Sciatic nerve (tissue), 2 donors: ENCODE measurements at regions not wholly inside any gene's neighbourhood (a gene's known extent, or its start where the extent isn't known, plus 50 kb on each side); places are given as distances from the start of the nearest gene placed in this dataset.

Experiments
- ATAC-seq: fragments of 200-7000 bp; cut with Tn5 transposase; one replicate; pipeline ENCODE4 v1.9.1; 2020; ENCODE audit warnings: mild to moderate bottlenecking, moderate library complexity
- DNase-seq: peaks from one replicate; pipeline ENCODE4 v3.0.0-alpha.2; 2020; ENCODE audit warnings: low spot score
- intact Hi-C: fragments of 100-400 bp; cut with DNase I; formaldehyde crosslinking; loops from one replicate; pipeline ENCODE4 v1.14.2; 2022
- donor health status: DM: no; HTN: no; CAD: no.
- donor health status: DM: no; HTN: no; CAD: no.

DNA sequence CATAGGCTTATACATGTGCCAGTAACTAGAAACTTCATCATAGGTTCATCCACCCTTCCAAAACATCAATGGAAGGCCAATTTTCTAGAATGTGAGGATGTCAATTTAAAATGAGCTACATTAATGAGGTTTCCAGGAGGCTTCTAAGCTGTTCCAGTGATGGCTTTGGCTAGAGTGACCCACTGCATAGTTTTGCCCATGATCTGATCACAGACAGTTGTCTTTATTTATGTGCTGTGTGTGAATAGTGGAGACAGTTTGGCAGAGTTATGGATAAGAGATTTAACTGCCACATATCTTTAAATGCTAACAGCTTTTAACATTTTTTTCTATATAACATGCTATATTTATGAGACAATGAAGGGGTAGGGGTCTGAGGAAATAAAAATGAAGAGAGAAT lies 139.0 kb upstream of the ZNF462 start:
- DNase-seq, result no peak
- intact Hi-C loops, result no loop called here
- ATAC-seq, result no peak

DNA sequence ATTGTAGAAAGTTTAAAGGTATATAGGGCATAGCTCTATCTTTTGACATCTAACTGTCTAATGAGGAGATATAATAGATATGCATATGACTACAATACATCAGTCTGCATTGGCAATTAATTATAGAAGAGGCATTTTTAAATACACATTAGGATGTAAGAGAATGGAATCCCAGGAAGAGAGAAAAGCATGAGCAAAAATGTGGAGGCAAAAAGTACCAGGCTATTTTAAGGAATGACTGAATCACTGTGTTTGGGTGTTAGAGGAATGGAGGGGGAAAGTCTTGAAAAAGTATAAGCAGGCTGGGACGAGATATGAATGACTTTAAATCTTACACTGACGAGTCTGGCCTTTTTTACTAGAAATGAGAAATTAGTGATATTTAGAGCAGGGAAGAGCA lies 138.4 kb upstream of the ZNF462 start:
- intact Hi-C loops, result no loop called here
- DNase-seq (no peak), ATAC-seq (no peak)

DNA sequence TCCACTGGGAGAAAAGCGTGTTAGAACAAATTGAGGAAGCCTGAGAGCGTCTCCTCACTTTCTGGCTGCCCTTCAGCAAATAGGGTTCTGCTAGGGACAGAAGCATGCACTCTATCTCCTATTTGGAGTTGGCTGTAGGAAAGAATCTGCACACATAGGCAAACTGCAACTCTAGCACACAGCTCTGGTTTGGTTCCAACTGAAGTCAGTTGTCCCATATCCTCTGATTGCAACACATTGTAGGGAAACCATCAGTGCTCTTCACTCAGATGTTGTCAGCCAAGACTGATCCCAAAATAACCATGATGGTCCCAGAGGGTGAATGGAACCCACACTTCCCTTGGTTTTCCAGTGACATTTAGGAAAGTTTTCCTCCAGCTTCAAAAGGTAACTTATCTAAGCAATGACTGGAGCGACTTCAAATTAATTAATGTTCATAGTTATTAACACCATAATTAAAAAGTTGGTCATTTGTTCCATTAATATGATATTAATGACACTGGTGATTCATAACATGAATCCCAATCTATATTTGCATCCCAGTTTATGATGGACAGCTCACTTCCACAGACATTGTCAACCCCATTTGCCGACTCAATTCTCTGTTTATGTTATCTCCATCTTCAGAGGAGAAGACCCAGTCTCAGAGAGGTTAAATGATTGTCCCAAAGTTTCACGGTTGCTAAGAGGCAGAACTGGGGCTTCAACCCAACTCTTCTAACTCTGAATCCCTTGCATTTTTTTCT lies 136.7 kb upstream of the ZNF462 start:
- DNase-seq (no peak), ATAC-seq (peak; percentile 82)
- intact Hi-C loops, result no loop called here

DNA sequence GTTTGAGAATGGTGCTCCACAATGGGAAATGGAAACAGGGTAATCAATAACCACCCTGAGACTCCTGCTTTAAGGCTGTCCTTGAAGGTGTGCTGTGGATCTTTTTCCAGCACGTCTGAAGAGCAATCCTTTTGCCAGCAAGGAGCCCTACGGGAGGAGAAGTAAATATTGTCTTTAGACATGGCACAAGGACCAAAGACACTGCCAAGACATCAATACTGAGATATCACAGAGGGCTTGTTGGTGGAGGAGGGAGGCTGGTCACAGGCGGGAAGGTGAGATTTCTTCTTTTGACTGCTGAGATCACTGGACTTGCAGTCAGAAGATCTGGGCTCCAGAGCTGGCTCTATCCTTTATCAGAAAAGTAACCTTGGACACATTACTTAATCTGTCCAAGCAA lies 135.0 kb upstream of the ZNF462 start:
- DNase-seq, result no peak
- intact Hi-C loops, result no loop called here
- no peak for ATAC-seq

DNA sequence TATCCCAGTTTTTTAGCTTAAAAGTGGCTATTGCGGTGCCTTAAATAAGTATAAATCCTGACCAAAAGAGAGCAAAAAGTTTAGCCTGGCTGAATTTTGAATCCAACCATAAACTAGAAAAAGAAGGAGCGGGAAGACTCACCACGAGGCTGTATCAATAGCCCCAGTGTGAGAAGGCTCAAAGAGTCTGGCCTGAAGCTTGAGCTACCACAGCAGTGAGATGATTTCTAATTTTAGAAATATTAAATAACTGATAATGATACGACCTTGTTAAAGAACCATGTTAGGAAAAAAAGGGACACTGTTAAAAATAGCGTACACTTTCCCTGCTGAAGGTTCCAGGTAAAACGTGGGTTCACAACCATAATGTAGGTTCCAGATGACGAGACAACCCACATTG lies 134.1 kb upstream of the ZNF462 start:
- no peak for DNase-seq
- intact Hi-C loops, result no loop called here
- ATAC-seq, result no peak

DNA sequence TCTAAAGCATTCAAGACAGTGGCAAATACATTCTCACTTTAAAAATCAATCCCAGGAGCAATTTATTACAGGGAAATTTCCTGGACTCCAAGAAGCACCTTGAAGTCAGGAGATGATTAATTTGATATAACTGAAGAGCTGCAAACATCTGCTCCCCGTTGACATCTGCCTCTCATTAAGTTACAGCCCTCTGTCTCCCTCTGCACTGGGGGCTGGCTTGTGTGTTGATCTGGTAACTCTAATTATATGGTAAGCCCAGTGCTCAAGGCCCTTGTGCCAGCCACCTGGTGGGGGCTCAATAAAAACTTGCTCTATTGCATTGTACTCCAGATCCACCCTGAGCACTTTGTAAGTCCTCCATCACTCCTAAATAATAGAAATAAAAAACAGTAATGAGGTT lies 131.1 kb upstream of the ZNF462 start:
- DNase-seq (no peak), ATAC-seq (no peak)
- intact Hi-C loops, result no loop called here

DNA sequence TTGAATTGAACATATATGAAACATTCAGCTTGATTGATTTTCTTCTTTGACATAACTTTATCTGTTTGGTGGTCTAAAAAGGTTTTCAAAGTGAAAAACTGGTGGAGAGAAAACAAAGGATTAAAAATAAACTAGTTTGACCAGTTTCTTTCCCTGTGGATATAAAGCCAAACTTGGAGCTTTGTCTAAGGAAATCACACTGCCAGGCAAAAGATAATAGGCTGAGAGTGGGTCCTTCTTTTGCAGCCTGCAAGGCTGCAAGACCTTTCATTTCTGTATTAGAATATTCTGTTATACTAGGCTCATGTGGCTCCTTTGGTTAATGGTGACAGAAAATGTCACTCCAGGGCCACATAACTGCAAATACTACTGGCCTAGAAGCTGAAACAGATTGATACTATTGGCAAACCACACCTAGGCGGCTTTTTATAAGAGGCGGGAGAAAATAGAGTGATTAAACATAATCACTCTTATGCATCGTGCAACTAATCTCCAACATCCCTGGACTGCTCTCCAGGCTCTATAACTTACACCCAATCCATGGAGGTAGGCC lies 129.1 kb upstream of the ZNF462 start:
- ATAC-seq (no peak), DNase-seq (no peak)
- intact Hi-C loops, result no loop called here

DNA sequence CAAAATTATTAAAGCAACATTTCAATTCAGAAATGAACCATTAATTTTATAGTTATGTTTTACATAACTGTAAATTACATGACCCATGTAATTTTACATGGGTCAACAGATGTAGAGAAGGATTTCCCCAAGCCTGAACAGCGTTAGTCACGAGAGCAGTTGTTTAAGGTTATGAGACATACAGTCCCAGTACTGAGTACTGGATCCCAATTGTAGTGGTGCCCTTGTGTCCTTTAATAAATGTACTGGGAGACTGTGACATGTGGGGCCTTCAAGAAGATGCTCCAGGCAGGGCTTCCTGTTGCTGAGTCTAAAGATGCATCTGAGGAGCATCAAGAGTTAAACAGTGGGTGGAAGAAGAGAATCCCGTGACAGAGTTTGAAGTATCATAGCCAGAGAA lies 125.5 kb upstream of the ZNF462 start:
- intact Hi-C loops, result no loop called here
- no peak for ATAC-seq
- no peak for DNase-seq

DNA sequence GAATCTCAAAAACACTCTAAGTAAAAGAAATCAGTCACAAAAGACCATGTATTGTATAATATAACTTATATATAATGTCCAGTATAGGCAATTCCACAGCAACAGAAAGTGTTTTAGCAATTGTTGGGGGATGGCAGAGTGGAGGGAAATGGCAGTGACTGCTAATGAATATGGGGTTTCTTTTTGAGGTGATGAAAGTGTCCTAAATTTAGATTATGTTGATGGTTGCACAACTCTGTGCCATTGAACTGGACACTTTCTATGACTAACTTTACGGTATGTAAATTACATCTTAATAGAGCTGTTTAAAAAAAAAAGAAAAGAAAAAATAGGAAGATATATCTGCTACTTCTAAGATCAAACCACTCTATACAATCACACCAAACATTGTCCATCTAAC lies 124.9 kb upstream of the ZNF462 start:
- ATAC-seq, result no peak
- no peak for DNase-seq
- intact Hi-C loops, result no loop called here

DNA sequence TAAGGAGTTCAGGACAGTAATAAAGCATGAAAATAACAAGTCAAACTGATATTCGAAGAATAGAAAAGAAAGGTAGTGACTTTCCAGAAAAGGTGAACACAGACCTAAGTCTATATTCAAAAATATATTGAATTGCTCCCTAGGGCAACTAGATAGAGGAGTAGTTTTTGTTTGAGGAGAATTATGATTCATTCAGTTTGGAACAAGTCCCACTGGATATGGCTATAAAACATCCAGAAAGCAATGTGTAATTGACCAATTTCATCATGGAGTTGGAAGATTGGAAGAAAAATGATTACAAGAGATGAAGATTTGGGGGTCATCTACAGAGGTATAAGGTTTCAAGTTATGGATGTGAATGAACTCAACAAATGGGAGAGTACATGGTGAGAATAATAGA lies 117.5 kb upstream of the ZNF462 start:
- ATAC-seq, result no peak
- intact Hi-C loops, result no loop called here
- no peak for DNase-seq

DNA sequence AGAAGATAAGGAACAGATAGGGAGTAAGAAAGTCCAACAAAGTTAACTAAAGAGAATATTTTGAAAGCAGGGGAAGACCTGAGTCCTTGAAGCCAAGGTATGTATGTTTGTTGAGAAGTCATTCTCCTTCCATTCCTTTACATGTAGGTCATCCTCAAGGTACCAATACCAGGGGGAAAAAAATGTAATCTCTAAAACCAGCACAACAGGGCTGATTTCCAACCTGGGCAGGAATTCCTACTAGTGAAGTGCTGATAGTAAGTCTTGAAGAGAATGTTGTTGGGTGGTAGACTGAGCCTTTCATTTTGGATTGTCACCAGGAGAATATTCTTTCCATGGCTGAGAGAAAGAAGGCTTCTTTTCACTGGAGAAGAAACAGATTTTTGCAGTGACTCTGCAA lies 117.1 kb upstream of the ZNF462 start:
- intact Hi-C loops, result no loop called here
- DNase-seq (no peak), ATAC-seq (no peak)

DNA sequence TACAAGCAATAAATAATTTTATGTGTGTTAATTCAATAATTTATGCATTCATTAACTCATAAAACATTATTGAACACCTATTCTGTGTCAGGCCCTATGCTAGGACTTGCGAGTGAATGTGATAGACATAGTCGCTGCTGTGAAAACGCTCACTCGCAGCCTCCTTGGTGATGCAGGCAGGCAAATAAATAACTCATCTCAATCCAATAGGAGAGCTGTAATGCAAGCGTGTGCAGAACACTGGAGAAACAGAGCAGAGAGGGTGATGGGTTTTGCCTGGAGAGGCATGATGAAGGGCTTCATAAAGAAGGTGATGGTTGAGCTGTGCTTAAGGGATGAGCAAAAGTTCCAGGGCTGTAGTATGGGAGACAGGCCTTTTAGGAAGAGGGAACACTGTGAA lies 111.3 kb upstream of the ZNF462 start:
- intact Hi-C loops, result no loop called here
- ATAC-seq (no peak), DNase-seq (no peak)

DNA sequence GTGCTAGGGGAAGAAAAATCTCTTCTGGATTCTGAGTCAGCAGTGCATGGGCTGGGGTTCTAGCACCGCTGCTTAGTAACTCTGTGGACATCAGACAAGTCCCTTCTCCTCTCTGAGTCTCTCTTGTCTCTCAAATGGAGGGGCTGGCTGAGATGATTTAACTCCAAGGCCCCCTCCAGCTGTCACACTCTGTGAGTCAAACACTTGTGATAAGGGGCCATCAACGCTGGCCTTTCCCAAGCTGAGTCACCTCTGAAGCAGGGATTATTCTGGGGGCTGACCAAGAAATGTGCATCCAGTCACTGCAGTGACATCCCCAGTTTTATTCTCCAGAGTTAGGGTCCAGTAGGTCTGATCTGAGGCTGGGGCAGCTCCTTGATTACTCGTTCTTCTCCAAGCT lies 110.4 kb upstream of the ZNF462 start:
- intact Hi-C loops, result no loop called here
- ATAC-seq (no peak), DNase-seq (no peak)

DNA sequence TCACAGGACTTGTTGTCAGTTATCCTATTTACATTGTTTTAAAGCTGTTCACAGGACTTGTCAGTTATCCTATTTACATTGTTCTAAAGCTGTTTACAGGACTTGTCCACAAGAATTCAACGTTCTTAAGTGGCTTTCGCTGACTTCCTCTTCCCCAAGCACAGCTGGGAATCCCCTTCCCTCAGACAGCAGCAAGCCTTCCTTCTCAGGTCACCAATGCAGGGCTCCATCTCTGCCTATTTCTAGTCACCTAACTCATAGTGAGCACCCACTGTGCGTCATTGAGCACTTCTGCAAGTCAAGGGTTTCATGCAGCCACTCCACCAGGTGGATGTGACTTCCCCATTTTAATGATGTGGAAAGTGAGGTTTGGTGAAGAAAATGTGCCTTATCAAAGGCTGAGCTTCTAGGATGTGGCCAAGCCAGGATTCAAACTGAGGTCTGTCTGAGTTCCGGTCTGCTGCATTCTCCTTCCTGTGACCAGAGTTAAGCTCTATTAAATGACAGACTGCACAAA lies 109.8 kb upstream of the ZNF462 start:
- DNase-seq (no peak), ATAC-seq (no peak)
- intact Hi-C loops, result no loop called here

DNA sequence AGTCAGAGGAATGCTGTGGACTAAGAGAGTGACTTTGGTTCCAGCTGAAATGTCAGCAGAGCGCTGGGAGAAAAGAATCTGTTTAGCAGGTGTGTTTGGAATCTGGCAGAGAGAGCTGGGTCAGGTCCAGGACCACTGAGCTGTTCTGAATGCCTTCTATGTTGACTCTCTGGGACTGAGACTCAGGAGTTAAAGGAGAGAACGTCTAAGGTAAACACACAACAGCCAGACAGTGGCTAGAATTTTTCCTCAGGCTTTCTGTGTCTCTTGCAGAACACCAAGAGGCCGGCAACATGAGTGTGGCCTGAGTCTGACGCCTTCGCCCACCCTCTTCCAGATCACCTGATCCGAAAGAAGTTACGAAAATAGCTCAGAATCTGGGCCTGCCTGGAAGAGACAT lies 107.2 kb upstream of the ZNF462 start:
- ATAC-seq (no peak), DNase-seq (no peak)
- intact Hi-C loops, result no loop called here

DNA sequence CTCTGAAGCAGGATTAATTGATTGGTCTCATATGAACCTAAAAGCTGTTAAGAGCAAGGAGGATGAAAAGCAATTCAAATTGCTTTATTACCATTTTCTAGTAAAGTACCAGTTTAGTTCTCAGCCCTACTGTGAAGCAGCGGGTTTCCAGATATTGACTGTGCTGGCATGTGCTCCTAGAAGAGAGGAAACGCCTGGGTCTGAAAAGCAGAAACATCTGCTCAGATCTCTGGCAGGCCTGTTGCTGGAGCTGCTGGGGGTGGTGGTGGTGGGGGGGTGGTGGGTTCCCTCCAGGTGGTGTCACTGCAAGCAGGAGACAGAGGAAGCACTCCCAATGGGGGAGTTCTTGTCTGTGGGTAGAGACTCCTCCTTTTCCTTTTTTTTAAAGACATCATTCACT lies 105.5 kb upstream of the ZNF462 start:
- no peak for ATAC-seq
- no peak for DNase-seq

DNA sequence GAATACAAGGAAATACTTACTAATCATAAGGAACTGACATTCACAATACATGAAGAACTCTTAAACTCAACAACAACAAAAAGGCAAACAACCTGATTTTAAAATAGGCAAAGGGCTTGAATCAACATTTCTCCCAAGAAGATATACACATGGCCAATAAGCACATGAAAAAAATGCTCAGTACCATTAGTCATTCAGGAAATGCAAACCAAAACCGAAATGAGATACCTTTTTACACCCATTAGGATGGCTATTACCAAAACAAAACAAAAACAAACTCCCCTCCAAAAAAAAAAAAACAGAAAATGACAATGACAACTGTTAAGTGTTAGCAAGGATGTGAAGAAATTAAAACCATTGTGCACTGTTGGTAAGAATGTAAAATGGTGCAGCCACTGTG lies 104.1 kb upstream of the ZNF462 start:
- intact Hi-C loops, result no loop called here
- no peak for DNase-seq
- no peak for ATAC-seq

More for the DNA sequence above, 105.5 kb upstream of the ZNF462 start:
- intact Hi-C loops, result no loop called here

DNA sequence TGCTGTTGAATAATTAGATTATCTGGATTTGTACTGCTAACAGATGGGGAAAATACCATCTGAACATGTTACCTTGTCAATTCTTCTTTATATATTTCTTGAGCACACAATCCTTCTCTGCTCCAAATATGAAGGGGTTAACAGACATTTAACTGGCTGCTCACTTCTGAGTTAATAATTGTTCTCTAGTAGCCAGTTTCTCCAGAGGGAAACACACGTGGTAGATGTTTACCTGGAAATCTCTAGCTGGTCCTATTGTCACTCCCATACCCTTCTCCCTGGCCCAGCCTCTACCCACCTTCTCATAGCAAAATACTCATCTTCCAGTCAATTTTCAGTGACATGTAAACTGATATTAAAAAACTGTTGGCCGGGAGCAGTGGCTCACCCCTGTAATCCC lies 101.5 kb upstream of the ZNF462 start:
- DNase-seq (no peak), ATAC-seq (no peak)
- intact Hi-C loops, result no loop called here

DNA sequence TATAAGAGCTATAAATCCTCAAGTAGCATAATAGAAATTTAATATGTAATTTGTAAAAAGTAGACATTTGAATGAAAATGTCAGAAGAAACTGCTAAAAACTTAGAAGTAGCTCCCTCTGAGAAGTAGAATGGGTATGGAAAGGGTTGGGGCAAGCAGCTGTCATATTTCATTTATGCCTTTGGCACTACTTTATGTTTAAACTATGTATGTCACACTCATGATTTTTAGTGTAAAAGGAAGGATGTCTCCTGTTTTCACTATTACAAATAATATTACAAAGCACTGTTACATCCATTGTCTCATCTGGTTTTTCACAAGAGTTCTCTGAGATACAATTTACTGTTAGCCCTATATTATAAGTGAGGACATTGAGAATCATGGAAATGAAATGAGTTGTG lies 96.3 kb upstream of the ZNF462 start:
- no peak for ATAC-seq
- intact Hi-C loops, result no loop called here

DNA sequence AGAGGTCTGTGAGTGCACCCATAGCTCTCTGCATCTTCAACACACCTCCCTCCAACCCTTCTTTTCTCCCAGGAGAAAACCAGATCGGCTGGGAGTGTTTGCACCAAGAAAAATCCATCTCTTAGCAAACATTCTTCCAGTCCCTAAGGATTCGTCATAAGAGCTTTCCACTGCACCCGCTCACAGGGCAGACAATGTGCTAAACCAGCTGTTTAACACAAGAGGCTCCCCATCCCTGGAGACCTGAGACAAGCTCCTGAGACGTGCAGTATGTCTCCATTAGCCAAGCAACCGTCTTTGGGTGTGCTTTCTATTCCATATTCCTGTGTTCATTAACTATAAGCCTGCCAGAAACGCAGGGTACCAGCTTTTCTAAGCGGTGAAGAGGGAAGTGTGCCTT lies 93.6 kb upstream of the ZNF462 start:
- no peak for ATAC-seq
- DNase-seq, result no peak
- intact Hi-C loops, result no loop called here

More for the DNA sequence above, 96.3 kb upstream of the ZNF462 start:
- DNase-seq, result no peak

DNA sequence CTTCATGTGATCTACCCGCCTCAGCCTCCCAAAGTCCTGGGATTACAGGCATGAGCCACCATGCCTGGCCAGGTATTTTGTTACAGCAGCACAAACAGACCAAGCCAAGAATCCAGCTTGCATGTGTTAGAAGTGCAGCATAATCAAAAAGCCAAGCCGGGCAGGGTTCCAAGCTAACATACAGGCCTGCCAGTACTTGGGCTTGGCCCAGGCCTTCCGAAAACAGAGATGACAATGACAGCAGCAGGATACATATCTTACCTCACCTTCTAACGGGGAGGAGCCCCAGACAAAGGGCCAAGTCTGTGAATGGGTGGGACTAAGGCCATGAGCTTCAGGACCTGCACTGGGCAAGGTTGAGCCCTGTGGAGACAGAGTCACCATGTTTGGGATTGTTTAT lies 91.4 kb upstream of the ZNF462 start:
- ATAC-seq (no peak), DNase-seq (no peak)
- intact Hi-C loops, result no loop called here
